Renal cortex interstitium (tissue), 11 donors: ENCODE measurements at regions not wholly inside any gene's neighbourhood (a gene's known extent, or its start where the extent isn't known, plus 50 kb on each side); places are given as distances from the start of the nearest gene placed in this dataset.

Source experiments
- DNase-seq, 11 donors: peaks; one replicate each; pipeline ENCODE4 v3.0.0-alpha.2; 2013; ENCODE audit warnings: low read depth in 9 of 11, low spot score in 4 of 11; ENCODE audit errors: extremely low read depth in 1 of 11

- DNase-seq: no peak
Observed at GRCh38 chr15:70486012-70486411, 277.3 kb downstream of the UACA start.

- DNase-seq: no peak
Observed at GRCh38 chr15:70484993-70485392, 278.4 kb downstream of the UACA start.

GRCh38 chr15:70483513-70483912 lies 279.8 kb downstream of the UACA start:
- no peak for DNase-seq

- DNase-seq: no peak
Observed at GRCh38 chr15:70480196-70480856, 283.0 kb downstream of the UACA start.

GRCh38 chr15:70479785-70480184 lies 283.6 kb downstream of the UACA start:
- DNase-seq: no peak

- no peak for DNase-seq
Observed at GRCh38 chr15:70479056-70479455, 284.3 kb downstream of the UACA start.

GRCh38 chr15:70478251-70478990 lies 284.9 kb downstream of the UACA start:
- peak in 3 of 11 donors; percentile 49 to 68 (median 55) for DNase-seq

GRCh38 chr15:70477750-70478250 lies 285.6 kb downstream of the UACA start:
- DNase-seq: no peak

GRCh38 chr15:70476441-70476840 lies 286.9 kb downstream of the UACA start:
- no peak for DNase-seq

GRCh38 chr15:70475921-70476320 lies 287.4 kb downstream of the UACA start:
- DNase-seq: no peak

GRCh38 chr15:70475407-70475781 lies 288.0 kb downstream of the UACA start:
- no peak for DNase-seq

- no peak for DNase-seq
Observed at GRCh38 chr15:70474471-70475406, 288.6 kb downstream of the UACA start.

- DNase-seq: no peak
Observed at GRCh38 chr15:70473581-70474370, 289.6 kb downstream of the UACA start.

- no peak for DNase-seq
Observed at GRCh38 chr15:70471517-70471916, 291.8 kb downstream of the UACA start.

- no peak for DNase-seq
Observed at GRCh38 chr15:70470556-70471191, 292.7 kb downstream of the UACA start.

- no peak for DNase-seq
Observed at GRCh38 chr15:70469651-70470555, 293.5 kb downstream of the UACA start.

GRCh38 chr15:70469182-70469581 lies 294.2 kb downstream of the UACA start:
- DNase-seq: no peak
